AG08396 (cell line): ENCODE measurements at regions not wholly inside any gene's neighbourhood (a gene's known extent, or its start where the extent isn't known, plus 50 kb on each side); places are given as distances from the start of the nearest gene placed in this dataset.
"Not testable (repeated sequence)": the region's sequence is repeated elsewhere in the genome, so short reads cannot be mapped to it uniquely, and the experiment has no call there.

Source experiments
- DNase-seq: peaks from one replicate; pipeline ENCODE4 v3.0.0; 2012; ENCODE audit warnings: low spot score, mixed read lengths

- no peak for DNase-seq
These were observed 552.9 kb downstream of the DIPK2A start for GRCh38 chr3:144524531-144524930.

- DNase-seq = no peak
These were observed 557.9 kb downstream of the DIPK2A start for GRCh38 chr3:144529566-144529965.

GRCh38 chr3:144544871-144545270, 573.2 kb downstream of the DIPK2A start:
- no peak for DNase-seq

- no peak for DNase-seq
These were observed 574.9 kb downstream of the DIPK2A start for GRCh38 chr3:144546539-144546938.

GRCh38 chr3:144548346-144548745, 576.7 kb downstream of the DIPK2A start:
- no peak for DNase-seq

GRCh38 chr3:144549166-144549565, 577.5 kb downstream of the DIPK2A start:
- no peak for DNase-seq

- DNase-seq = no peak
These were observed 580.9 kb downstream of the DIPK2A start for GRCh38 chr3:144552346-144553057.

GRCh38 chr3:144553301-144553700, 581.7 kb downstream of the DIPK2A start:
- DNase-seq = no peak

- DNase-seq = no peak
These were observed 583.3 kb downstream of the DIPK2A start for GRCh38 chr3:144554889-144555288.

GRCh38 chr3:144556392-144556791, 584.8 kb downstream of the DIPK2A start:
- DNase-seq = no peak

- DNase-seq = no peak
These were observed 585.9 kb downstream of the DIPK2A start for GRCh38 chr3:144557515-144557914.

- no peak for DNase-seq
These were observed 592.4 kb downstream of the DIPK2A start for GRCh38 chr3:144564011-144564410.

- DNase-seq = no peak
These were observed 594.7 kb downstream of the DIPK2A start for GRCh38 chr3:144566320-144566719.

GRCh38 chr3:144569651-144570050, 598.0 kb downstream of the DIPK2A start:
- no peak for DNase-seq

GRCh38 chr3:144583871-144584270, 612.2 kb downstream of the DIPK2A start:
- no peak for DNase-seq

- DNase-seq = no peak
These were observed 613.8 kb downstream of the DIPK2A start for GRCh38 chr3:144585408-144585807.

- DNase-seq = no peak
These were observed 614.3 kb downstream of the DIPK2A start for GRCh38 chr3:144585953-144586352.

GRCh38 chr3:144586382-144586781, 614.8 kb downstream of the DIPK2A start:
- DNase-seq = peak; percentile 11

- DNase-seq = peak; percentile 59
These were observed 619.2 kb downstream of the DIPK2A start for GRCh38 chr3:144590854-144591253.

GRCh38 chr3:144593881-144594280, 622.3 kb downstream of the DIPK2A start:
- no peak for DNase-seq

- DNase-seq = not testable (repeated sequence)
These were observed 648.6 kb downstream of the DIPK2A start for GRCh38 chr3:144620236-144620635.

GRCh38 chr3:144622845-144623244, 651.2 kb downstream of the DIPK2A start:
- DNase-seq = no peak

GRCh38 chr3:144624656-144625055, 653.0 kb downstream of the DIPK2A start:
- DNase-seq = no peak

GRCh38 chr3:144626835-144627234, 655.2 kb downstream of the DIPK2A start:
- DNase-seq = no peak
